ENCODE measurements at regions not wholly inside any gene's neighbourhood (a gene's known extent, or its start where the extent isn't known, plus 50 kb on each side); places are given as distances from the start of the nearest gene placed in this dataset.

DNA sequence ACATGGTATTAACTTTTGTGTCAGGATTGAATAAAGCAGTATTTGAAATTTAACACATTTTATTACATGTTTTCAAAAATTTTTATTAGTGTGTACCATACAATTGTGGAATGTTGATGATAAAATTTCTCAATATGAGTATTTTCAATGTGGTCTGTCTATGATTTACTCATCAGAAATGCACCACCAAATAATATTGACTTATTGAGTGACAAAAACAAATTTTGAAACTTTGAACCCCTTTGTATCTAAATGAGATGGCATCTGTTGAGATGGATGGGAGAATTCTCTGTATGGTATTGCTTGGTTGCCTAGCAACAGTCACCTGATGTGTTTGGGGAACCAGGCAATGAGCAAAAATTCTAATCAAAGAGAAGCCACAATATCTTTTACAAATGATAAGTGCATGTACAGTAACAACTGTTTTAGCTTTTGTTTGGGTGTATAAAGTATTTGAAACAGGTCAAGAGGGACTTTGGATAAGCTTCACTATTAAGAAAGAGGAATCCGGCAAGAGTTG, 400.1 kb downstream of the CCDC85A start:
- H2BK5ac ChIP-seq (ENCODE audit: insufficient read length, low read length), result no peak overlapping the region
- no peaks in the 10 kb centered on the region for H3K79me1 ChIP-seq (ENCODE audit: insufficient read depth, low read depth, low read length, poor library complexity, severe bottlenecking)
- H2AK5ac ChIP-seq (ENCODE audit: insufficient read length, low read length), result no peak overlapping the region
- no peak overlapping the region for H2BK15ac ChIP-seq (ENCODE audit: low read depth, low read length)
- no peak overlapping the region for H2BK12ac ChIP-seq (ENCODE audit: insufficient read length, low read depth, low read length)
- H2AFZ ChIP-seq (ENCODE audit: low read length), result no peak overlapping the region
- no peak overlapping the region for H3K14ac ChIP-seq (ENCODE audit: insufficient read depth, low read length)
- Mint-ChIP-seq H3K27me3 (ENCODE audit: low read depth) (no peaks in the 10 kb centered on the region), H3K4me3 (no peak overlapping the region), H3K36me3 (ENCODE audit: insufficient read depth in 1 of 3, low read depth in 3 of 3) (no peaks in the 10 kb centered on the region), H3K9me3 (no peaks in the 10 kb centered on the region), H3K4me1 (peaks cover 5 to 13% of the 10 kb centered on the region in 2 experiments), H3K27ac (no peak overlapping the region)
- no peak overlapping the region for H3K4ac ChIP-seq (ENCODE audit: low read depth, low read length)
- no peak overlapping the region for H3K23ac ChIP-seq (ENCODE audit: insufficient read length, low read depth, low read length)
- H2BK20ac ChIP-seq (ENCODE audit: low read depth, low read length, poor library complexity, severe bottlenecking), result no peak overlapping the region
- no peak overlapping the region for H3K9ac ChIP-seq (ENCODE audit: extremely low read depth, insufficient read length, low read length)
- no peak overlapping the region for H3K4me2 ChIP-seq (ENCODE audit: insufficient read depth, insufficient read length, low read length)
- H3K4me1 ChIP-seq (ENCODE audit: insufficient read depth, low read length), result no peaks in the 10 kb centered on the region
- H3K18ac ChIP-seq (ENCODE audit: insufficient read length, low read depth, low read length), result no peak overlapping the region
- H3T11ph ChIP-seq (ENCODE audit: low read length), result no peak overlapping the region
- no peak overlapping the region for H4K5ac ChIP-seq (ENCODE audit: insufficient read length, low read depth, low read length)
- no peak for DNase-seq
- H4K8ac ChIP-seq (replicated peaks; ENCODE audit: insufficient read length, low read depth, low read length), result no peak overlapping the region
- H3K27ac ChIP-seq (ENCODE audit: insufficient read length, low read depth, low read length), result no peak overlapping the region
- no CpG with 5 or more reads among the region's 1 CpG for WGBS (ENCODE audit: extremely low coverage, insufficient read length, low lambda C conversion rate)
- no peak overlapping the region for H4K91ac ChIP-seq (ENCODE audit: insufficient read length, low read depth, low read length)
- no peak overlapping the region for H2BK120ac ChIP-seq (ENCODE audit: low read depth, low read length, poor library complexity, severe bottlenecking)
- H3K56ac ChIP-seq (ENCODE audit: insufficient read length, low read depth, low read length), result no peak overlapping the region
- H4K20me1 ChIP-seq (ENCODE audit: control insufficient read depth, insufficient read depth, insufficient read length), result no peaks in the 10 kb centered on the region
- H3K23me2 ChIP-seq (ENCODE audit: insufficient read length, low read depth, low read length, poor library complexity, severe bottlenecking), result no peaks in the 10 kb centered on the region
- TF ChIP-seq, protein P1, sequence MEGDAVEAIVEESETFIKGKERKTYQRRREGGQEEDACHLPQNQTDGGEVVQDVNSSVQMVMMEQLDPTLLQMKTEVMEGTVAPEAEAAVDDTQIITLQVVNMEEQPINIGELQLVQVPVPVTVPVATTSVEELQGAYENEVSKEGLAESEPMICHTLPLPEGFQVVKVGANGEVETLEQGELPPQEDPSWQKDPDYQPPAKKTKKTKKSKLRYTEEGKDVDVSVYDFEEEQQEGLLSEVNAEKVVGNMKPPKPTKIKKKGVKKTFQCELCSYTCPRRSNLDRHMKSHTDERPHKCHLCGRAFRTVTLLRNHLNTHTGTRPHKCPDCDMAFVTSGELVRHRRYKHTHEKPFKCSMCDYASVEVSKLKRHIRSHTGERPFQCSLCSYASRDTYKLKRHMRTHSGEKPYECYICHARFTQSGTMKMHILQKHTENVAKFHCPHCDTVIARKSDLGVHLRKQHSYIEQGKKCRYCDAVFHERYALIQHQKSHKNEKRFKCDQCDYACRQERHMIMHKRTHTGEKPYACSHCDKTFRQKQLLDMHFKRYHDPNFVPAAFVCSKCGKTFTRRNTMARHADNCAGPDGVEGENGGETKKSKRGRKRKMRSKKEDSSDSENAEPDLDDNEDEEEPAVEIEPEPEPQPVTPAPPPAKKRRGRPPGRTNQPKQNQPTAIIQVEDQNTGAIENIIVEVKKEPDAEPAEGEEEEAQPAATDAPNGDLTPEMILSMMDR (conservative IDR thresholded peaks at IDR 0.05), result no peak
- H3K79me2 ChIP-seq (ENCODE audit: insufficient read depth, low read length), result no peaks in the 10 kb centered on the region
- H3K9me3 ChIP-seq (ENCODE audit: control insufficient read depth, low read depth, low read length), result no peaks in the 10 kb centered on the region
- H3K27me3 ChIP-seq (ENCODE audit: insufficient read depth, low read length), result no peaks in the 10 kb centered on the region

All from H9 (cell line).